WTC11 (cell line): ENCODE measurements at regions not wholly inside any gene's neighbourhood (a gene's known extent, or its start where the extent isn't known, plus 50 kb on each side); places are given as distances from the start of the nearest gene placed in this dataset.

Experiments used
- ATAC-seq: fragments of 200-7000 bp; cut with Tn5 transposase; 2 replicates; pipeline ENCODE4 v1.10.0; 2021; ENCODE audit warnings: mild to moderate bottlenecking, moderate library complexity
- CTCF ChIA-PET: fragments of 300-600 bp; sonication (Branson Sonifier 250); formaldehyde crosslinking; loops from one replicate; lab custom pipeline; 2021; ENCODE audit warnings: antibody characterized with exemption; lab: Charles Lee
- POLR2A ChIA-PET: fragments of 350-600 bp; sonication (Branson Sonifier 250); formaldehyde crosslinking; loops from one replicate; lab custom pipeline; 2021; ENCODE audit warnings: antibody characterized with exemption; lab: Charles Lee
- DNase-seq: peaks from one replicate; pipeline ENCODE4 v3.0.0; 2021; ENCODE audit warnings: low spot score
- H3K27ac Mint-ChIP-seq: 2 replicates; pipeline ENCODE4 v1.8.0; 2021; ENCODE audit warnings: mixed read lengths
- H3K27me3 Mint-ChIP-seq: 2 replicates; pipeline ENCODE4 v1.8.0; 2021; ENCODE audit warnings: low read depth, mild to moderate bottlenecking, moderate library complexity, mixed read lengths
- H3K36me3 Mint-ChIP-seq: 2 replicates; pipeline ENCODE4 v1.8.0; 2021; ENCODE audit warnings: mixed read lengths
- H3K4me1 Mint-ChIP-seq: 2 replicates; pipeline ENCODE4 v1.8.0; 2022; ENCODE audit warnings: mixed read lengths
- H3K4me3 Mint-ChIP-seq: 2 replicates; pipeline ENCODE4 v1.8.0; 2021; ENCODE audit warnings: mild to moderate bottlenecking, moderate library complexity, mixed read lengths
- H3K9me3 Mint-ChIP-seq: 2 replicates; pipeline ENCODE4 v1.8.0; 2021; ENCODE audit warnings: mixed read lengths
- ATF1 ChIP-seq: sonication (generic); formaldehyde crosslinking; IDR thresholded peaks from 2 replicates; pipeline ENCODE4 v1.8.1; 2023; ENCODE audit warnings: mild to moderate bottlenecking, moderate library complexity, missing genetic modification reagents
- ESRRA ChIP-seq: sonication (generic); formaldehyde crosslinking; IDR thresholded peaks from 2 replicates; pipeline ENCODE4 v1.8.1; 2022; ENCODE audit warnings: mild to moderate bottlenecking, missing genetic modification reagents, borderline replicate concordance
- GABPB1 ChIP-seq: sonication (generic); formaldehyde crosslinking; IDR thresholded peaks from 2 replicates; pipeline ENCODE4 v1.8.1; 2023; ENCODE audit warnings: mild to moderate bottlenecking, missing genetic modification reagents
- NFATC4 ChIP-seq: fragments of 250-450 bp; sonication (Bioruptor Pico); IDR thresholded peaks from 2 replicates; pipeline ENCODE4 v1.9.0; 2021; ENCODE audit warnings: mild to moderate bottlenecking
- NR2C2 ChIP-seq: sonication (generic); formaldehyde crosslinking; IDR thresholded peaks from 2 replicates; pipeline ENCODE4 v1.8.0; 2022; ENCODE audit warnings: mild to moderate bottlenecking, missing genetic modification reagents
- ZNF138 ChIP-seq: sonication (generic); formaldehyde crosslinking; conservative IDR thresholded peaks from 2 replicates; pipeline ENCODE4 v1.8.1; 2022; ENCODE audit warnings: mild to moderate bottlenecking, moderate library complexity, missing genetic modification reagents
- ZNF416 ChIP-seq: fragments of 250-450 bp; sonication (Bioruptor Pico); IDR thresholded peaks from 2 replicates; pipeline ENCODE4 v1.9.0; 2021; ENCODE audit warnings: mild to moderate bottlenecking, inconsistent platforms
- TF ChIP-seq, protein P1 (sequence below): sonication (generic); formaldehyde crosslinking; conservative IDR thresholded peaks from 2 replicates; pipeline ENCODE4 v1.8.1; 2022; ENCODE audit warnings: mild to moderate bottlenecking, missing genetic modification reagents
- TF ChIP-seq, protein P2 (sequence below): sonication (generic); formaldehyde crosslinking; IDR thresholded peaks from 2 replicates; pipeline ENCODE4 v1.8.0; 2023; ENCODE audit warnings: mild to moderate bottlenecking, missing genetic modification reagents
- TF ChIP-seq, protein P3 (sequence below): sonication (generic); formaldehyde crosslinking; IDR thresholded peaks from 2 replicates; pipeline ENCODE4 v1.8.1; 2022; ENCODE audit warnings: low read depth, missing genetic modification reagents, borderline replicate concordance
- TF ChIP-seq, protein P4 (sequence below): sonication (generic); formaldehyde crosslinking; IDR thresholded peaks from 2 replicates; pipeline ENCODE4 v1.8.0; 2023; ENCODE audit warnings: missing genetic modification reagents, mild to moderate bottlenecking, borderline replicate concordance
- TF ChIP-seq, protein P5 (sequence below): fragments of 250-450 bp; sonication (Bioruptor Pico); conservative IDR thresholded peaks from 2 replicates; pipeline ENCODE4 v1.9.0; 2021; ENCODE audit warnings: mild to moderate bottlenecking
- TF ChIP-seq, protein P6 (sequence below): fragments of 200-600 bp; IDR thresholded peaks from 2 replicates; pipeline ENCODE4 v1.8.0; 2022; ENCODE audit warnings: antibody characterized with exemption
- TF ChIP-seq, protein P7 (sequence below): fragments of 250-450 bp; sonication (Bioruptor Pico); IDR thresholded peaks from 2 replicates; pipeline ENCODE4 v1.8.0; 2021; ENCODE audit warnings: mild to moderate bottlenecking

DNA sequence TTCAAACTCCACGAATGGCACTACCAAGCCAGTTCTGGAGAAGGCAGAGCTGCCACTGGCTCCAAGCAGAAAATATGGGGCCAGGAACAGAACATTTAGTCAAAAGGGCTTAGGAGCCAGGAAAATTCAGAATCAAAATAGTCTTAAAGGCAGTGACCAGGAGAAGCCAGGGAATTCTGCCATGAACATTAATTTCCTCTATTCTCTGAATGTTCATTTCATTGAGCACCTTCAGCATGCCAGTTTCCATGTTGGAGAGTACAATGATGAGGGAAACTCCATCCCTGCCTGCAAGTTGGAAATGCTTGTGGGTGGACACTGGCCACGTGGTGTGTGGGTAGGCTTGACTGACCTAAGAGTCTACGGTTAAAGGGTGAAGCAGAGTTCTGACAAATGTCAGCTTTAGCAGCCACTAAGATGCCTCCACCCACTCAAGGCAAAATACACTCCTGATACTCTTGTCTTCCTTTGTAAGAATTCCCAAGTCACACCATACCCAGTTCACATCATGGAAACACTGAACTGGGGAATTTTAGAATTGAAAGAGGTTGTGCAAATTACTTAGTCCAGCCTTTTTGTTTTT lies 190.1 kb upstream of the C1QTNF7 start:
- no peak for TF ChIP-seq ESRRA
- TF ChIP-seq, protein P1, sequence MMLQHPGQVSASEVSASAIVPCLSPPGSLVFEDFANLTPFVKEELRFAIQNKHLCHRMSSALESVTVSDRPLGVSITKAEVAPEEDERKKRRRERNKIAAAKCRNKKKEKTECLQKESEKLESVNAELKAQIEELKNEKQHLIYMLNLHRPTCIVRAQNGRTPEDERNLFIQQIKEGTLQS, result no peak
- TF ChIP-seq ZNF416 (CRISPR knock-in tag), result no peak
- no peak for TF ChIP-seq GABPB1
- TF ChIP-seq NFATC4 (CRISPR knock-in tag), result no peak
- no peak for TF ChIP-seq ATF1
- TF ChIP-seq, protein P2, sequence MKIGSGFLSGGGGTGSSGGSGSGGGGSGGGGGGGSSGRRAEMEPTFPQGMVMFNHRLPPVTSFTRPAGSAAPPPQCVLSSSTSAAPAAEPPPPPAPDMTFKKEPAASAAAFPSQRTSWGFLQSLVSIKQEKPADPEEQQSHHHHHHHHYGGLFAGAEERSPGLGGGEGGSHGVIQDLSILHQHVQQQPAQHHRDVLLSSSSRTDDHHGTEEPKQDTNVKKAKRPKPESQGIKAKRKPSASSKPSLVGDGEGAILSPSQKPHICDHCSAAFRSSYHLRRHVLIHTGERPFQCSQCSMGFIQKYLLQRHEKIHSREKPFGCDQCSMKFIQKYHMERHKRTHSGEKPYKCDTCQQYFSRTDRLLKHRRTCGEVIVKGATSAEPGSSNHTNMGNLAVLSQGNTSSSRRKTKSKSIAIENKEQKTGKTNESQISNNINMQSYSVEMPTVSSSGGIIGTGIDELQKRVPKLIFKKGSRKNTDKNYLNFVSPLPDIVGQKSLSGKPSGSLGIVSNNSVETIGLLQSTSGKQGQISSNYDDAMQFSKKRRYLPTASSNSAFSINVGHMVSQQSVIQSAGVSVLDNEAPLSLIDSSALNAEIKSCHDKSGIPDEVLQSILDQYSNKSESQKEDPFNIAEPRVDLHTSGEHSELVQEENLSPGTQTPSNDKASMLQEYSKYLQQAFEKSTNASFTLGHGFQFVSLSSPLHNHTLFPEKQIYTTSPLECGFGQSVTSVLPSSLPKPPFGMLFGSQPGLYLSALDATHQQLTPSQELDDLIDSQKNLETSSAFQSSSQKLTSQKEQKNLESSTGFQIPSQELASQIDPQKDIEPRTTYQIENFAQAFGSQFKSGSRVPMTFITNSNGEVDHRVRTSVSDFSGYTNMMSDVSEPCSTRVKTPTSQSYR (CRISPR knock-in tag), result no peak
- no peak for TF ChIP-seq NR2C2
- TF ChIP-seq, protein P3, sequence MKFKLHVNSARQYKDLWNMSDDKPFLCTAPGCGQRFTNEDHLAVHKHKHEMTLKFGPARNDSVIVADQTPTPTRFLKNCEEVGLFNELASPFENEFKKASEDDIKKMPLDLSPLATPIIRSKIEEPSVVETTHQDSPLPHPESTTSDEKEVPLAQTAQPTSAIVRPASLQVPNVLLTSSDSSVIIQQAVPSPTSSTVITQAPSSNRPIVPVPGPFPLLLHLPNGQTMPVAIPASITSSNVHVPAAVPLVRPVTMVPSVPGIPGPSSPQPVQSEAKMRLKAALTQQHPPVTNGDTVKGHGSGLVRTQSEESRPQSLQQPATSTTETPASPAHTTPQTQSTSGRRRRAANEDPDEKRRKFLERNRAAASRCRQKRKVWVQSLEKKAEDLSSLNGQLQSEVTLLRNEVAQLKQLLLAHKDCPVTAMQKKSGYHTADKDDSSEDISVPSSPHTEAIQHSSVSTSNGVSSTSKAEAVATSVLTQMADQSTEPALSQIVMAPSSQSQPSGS (CRISPR knock-in tag), result no peak
- TF ChIP-seq, protein P4, sequence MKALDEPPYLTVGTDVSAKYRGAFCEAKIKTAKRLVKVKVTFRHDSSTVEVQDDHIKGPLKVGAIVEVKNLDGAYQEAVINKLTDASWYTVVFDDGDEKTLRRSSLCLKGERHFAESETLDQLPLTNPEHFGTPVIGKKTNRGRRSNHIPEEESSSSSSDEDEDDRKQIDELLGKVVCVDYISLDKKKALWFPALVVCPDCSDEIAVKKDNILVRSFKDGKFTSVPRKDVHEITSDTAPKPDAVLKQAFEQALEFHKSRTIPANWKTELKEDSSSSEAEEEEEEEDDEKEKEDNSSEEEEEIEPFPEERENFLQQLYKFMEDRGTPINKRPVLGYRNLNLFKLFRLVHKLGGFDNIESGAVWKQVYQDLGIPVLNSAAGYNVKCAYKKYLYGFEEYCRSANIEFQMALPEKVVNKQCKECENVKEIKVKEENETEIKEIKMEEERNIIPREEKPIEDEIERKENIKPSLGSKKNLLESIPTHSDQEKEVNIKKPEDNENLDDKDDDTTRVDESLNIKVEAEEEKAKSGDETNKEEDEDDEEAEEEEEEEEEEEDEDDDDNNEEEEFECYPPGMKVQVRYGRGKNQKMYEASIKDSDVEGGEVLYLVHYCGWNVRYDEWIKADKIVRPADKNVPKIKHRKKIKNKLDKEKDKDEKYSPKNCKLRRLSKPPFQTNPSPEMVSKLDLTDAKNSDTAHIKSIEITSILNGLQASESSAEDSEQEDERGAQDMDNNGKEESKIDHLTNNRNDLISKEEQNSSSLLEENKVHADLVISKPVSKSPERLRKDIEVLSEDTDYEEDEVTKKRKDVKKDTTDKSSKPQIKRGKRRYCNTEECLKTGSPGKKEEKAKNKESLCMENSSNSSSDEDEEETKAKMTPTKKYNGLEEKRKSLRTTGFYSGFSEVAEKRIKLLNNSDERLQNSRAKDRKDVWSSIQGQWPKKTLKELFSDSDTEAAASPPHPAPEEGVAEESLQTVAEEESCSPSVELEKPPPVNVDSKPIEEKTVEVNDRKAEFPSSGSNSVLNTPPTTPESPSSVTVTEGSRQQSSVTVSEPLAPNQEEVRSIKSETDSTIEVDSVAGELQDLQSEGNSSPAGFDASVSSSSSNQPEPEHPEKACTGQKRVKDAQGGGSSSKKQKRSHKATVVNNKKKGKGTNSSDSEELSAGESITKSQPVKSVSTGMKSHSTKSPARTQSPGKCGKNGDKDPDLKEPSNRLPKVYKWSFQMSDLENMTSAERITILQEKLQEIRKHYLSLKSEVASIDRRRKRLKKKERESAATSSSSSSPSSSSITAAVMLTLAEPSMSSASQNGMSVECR, result no peak
- TF ChIP-seq ZNF138 (CRISPR knock-in tag), result no peak
- TF ChIP-seq, protein P5, sequence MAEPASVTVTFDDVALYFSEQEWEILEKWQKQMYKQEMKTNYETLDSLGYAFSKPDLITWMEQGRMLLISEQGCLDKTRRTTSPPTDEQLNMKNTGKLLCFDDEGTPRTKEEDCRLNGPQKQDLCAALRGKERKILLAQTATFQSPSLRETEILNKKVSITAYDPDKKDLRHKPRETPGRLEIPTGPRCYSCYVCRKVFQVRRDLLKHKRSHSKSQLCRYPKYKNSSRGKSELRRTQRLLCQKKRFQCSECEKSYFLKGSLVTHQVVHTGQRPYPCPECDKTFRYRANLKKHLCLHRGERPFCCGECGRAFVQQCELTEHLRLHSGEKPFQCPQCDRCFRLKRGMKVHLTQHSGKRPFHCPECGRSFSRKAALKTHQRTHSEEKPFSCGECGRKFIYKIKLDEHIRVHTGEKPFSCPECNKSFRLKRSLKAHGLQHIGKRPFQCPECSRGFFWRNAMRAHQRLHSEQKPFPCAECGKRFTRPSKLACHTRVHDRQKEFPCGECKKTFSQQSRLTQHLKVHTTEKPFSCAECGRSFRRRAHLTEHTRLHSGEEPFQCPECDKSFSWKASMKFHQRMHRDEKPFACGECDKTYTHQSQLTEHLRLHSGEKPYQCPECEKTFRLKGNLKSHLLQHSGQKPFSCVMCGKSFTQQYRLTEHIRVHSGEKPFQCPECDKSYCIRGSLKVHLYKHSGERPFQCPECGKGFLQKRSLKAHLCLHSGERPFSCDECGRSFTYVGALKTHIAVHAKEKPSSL, result no peak
- Mint-ChIP-seq H3K27ac (no peak overlapping the region), H3K4me3 (no peak overlapping the region), H3K9me3 (peaks cover 4% of the 10 kb centered on the region; the same call in 1 of the 2 replicates), H3K4me1 (peaks cover 10% of the 10 kb centered on the region; the same call in 1 of the 2 replicates), H3K27me3 (no peaks in the 10 kb centered on the region), H3K36me3 (no peaks in the 10 kb centered on the region)
- ATAC-seq (no peak), DNase-seq (no peak)
- POLR2A ChIA-PET, result no interaction called here
- CTCF ChIA-PET, result interaction anchor here (0.7 to 1.5 kb wide), 7 partner anchors 18 to 1584 kb away, joined by 3 to 12 read pairs (median 4); no protein-coding TSS in a partner anchor

DNA sequence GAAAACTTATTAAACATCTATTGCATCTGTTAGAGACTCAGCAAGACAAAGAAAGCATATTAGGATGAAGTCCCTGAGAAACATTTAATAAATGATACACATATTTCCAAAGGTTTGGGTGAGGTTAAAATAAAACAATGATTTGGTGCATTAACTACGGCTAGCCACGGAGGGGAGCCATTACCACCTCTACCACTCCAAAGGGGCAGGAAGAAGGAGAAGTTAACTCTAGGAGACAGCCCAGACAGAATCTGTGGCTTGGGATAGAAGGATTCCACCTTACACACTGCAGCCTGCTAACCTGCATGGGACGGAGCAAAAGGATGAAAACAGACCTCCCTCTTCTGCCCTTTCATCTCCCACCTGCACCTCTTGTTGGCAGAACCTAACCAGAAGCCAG lies 189.1 kb upstream of the C1QTNF7 start:
- H3K27me3 Mint-ChIP-seq, result no peaks in the 10 kb centered on the region
- ATAC-seq (peak; percentile 99), DNase-seq (peak; percentile 43)
- peaks cover under 1% of the 10 kb centered on the region; the same call in 1 of the 2 replicates for H3K4me1 Mint-ChIP-seq
- no peak overlapping the region for H3K27ac Mint-ChIP-seq
- H3K9me3 Mint-ChIP-seq, result peaks cover 4% of the 10 kb centered on the region; the same call in 1 of the 2 replicates
- TF ChIP-seq, protein P6, sequence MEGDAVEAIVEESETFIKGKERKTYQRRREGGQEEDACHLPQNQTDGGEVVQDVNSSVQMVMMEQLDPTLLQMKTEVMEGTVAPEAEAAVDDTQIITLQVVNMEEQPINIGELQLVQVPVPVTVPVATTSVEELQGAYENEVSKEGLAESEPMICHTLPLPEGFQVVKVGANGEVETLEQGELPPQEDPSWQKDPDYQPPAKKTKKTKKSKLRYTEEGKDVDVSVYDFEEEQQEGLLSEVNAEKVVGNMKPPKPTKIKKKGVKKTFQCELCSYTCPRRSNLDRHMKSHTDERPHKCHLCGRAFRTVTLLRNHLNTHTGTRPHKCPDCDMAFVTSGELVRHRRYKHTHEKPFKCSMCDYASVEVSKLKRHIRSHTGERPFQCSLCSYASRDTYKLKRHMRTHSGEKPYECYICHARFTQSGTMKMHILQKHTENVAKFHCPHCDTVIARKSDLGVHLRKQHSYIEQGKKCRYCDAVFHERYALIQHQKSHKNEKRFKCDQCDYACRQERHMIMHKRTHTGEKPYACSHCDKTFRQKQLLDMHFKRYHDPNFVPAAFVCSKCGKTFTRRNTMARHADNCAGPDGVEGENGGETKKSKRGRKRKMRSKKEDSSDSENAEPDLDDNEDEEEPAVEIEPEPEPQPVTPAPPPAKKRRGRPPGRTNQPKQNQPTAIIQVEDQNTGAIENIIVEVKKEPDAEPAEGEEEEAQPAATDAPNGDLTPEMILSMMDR, result peak; percentile 36; the same call in 1 of the 2 replicates
- TF ChIP-seq, protein P7, sequence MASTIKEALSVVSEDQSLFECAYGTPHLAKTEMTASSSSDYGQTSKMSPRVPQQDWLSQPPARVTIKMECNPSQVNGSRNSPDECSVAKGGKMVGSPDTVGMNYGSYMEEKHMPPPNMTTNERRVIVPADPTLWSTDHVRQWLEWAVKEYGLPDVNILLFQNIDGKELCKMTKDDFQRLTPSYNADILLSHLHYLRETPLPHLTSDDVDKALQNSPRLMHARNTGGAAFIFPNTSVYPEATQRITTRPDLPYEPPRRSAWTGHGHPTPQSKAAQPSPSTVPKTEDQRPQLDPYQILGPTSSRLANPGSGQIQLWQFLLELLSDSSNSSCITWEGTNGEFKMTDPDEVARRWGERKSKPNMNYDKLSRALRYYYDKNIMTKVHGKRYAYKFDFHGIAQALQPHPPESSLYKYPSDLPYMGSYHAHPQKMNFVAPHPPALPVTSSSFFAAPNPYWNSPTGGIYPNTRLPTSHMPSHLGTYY (CRISPR knock-in tag), result no peak
- no peak overlapping the region for H3K4me3 Mint-ChIP-seq
- ChIA-PET POLR2A (interaction anchor here (0.5 kb wide), 1 partner anchor 12 kb away, joined by 4 read pairs; no protein-coding TSS in a partner anchor), CTCF (interaction anchor here (0.7 to 1.5 kb wide), 5 partner anchors 17 to 1585 kb away, joined by 3 to 12 read pairs (median 4); no protein-coding TSS in a partner anchor)
- H3K36me3 Mint-ChIP-seq, result no peaks in the 10 kb centered on the region
